Dermis microvascular lymphatic vessel endothelial cell (primary cell): ENCODE measurements at regions not wholly inside any gene's neighbourhood (a gene's known extent, or its start where the extent isn't known, plus 50 kb on each side); places are given as distances from the start of the nearest gene placed in this dataset.
"Not testable (repeated sequence)": the region's sequence is repeated elsewhere in the genome, so short reads cannot be mapped to it uniquely, and the experiment has no call there.

Source experiments
- DNase-seq, 2 donors: peaks; one replicate each; pipeline versions ENCODE4 v3.0.0 to v3.0.0-alpha.2; 2010; ENCODE audit warnings: low read depth in 2 of 2

DNA sequence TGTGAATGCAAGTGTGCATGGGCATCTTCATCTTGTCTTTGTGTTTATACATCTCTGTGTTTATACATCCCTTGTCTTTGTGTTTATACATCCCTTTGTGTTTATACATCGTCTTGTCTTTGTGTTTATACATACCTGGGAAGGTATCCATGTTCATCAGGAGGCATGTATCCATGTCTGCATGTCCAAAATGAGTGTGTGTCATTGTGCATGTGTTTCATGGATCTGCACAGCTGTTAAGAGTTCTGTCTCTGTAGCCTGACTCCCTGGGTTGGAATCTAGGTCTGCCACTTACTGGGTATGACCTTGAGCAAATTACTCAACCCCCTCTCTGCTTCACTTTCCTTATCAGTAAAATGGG lies 50.1 kb upstream of the SIRPA start:
- DNase-seq, result no peak

DNA sequence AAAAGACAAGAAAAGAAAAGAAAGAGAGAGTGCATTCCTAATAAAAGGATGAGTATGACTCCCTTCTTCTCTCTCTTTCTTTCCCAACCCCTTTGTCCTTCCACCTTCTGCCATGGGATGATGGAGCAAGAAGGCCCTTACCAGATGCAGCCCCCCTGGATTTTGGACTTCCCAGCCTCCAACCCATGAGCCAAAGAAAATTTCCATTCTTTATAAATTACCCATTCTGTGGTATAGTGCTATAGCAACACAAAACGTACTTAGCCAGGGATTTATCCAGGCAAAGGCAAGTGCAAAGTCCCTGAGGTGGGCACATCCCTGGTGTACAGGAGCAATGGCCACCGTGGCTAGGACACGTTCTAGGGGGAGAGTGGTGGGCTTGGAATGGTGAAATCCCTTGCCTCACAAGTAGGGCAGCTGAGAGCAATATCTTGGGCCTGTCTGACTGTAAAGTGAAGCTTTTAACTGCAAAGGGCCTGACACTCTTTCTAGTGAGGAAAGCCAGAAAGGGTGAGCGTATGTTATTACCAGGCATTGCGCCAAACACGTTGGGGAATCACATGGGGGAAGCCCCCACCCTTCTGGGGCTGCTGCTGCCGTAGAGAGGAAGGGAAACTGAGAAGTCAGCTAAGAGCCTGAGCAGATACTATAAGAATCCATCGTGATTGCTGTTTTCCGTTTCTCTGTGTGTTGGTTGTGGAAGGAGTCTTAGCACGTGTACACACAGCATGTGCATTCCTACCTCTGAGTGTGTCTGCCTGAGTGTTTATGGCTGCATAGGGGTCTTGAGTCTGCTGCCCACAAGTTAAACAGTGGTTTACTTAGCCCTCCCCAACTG lies 50.7 kb upstream of the SIRPA start:
- peak in 1 of 2 donors; percentile 26 for DNase-seq

DNA sequence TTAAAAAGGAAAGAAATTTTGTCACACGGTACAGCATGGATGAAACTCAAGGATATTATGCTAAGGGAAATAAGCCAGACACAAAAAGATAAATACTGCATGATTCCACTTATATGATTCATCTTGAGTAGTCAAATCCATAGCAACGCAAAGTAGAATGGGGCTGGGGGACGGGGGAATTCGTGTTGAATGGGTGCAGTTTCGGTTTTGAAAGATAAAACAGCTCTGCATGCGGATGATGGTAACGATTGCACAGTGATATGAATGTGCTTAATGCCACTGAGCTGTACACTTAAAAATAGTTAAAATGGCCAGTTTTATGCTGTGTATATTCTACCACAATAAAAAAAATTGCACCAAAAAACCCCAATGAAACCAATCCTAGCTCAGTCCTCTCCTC lies 52.9 kb upstream of the SIRPA start:
- DNase-seq, result no peak

DNA sequence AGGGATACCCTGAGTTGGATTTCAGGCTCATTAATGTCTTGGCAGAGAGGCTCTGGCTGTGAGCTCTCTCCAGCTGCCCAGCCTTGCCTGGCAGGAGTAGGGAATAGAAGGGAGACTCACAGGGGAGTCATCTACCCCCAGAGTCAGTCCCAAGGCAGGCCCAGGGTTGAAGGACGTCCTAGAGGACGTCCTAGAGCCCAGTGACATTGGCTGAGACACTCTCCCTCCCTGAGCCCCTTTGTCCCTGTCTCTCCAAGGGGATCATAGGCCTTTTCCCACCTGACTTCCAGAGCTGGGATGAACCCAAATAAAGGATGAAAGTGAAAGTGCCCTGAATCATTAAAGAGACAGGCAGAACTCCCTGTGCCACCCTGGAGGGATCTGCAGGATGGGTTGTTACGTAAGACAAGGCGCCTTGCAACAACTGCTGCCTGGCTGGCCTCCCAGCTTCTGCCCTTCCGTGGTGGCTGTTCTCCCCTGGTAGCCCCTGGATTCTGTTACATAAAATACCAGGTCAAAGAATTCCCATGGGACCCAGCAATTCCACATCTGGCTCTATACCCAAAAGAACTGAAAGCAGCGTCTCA lies 53.6 kb upstream of the SIRPA start:
- no peak for DNase-seq

DNA sequence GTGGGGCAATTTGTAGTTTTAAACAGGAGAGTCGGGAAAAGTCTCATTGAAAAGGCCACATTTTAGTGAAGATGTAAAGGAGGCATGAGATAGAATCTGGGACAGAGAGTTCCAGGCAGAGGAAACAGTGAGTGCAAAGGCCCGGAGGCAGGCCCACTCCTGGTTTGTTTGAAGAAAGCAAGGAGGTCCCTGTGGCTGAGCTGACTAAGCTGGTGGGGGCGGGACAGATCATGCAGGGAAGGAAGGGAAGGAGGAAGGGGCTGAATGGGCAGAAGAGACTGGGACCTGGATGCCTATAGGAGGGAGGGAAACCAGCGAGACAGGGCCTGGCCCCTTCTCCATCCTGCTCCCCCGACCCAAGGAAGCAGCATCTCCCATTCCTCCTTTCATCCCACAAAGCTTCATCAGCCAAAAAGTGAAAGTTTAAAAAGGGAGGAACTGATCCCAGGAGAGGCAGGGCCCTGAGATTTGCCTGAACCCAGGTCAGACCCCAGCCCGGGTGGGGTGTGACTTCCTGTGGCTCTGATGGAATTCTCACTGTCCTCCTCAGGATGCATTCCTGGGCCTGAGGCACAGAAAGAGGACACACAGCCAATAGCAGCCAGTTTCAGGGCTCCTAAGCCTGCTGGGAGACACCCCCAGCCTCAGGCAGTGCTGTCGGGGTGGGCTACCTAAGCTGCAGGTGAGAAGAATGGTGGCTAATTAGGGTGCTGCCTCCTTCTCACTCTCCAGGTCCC lies 54.2 kb upstream of the SIRPA start:
- DNase-seq, result no peak

DNA sequence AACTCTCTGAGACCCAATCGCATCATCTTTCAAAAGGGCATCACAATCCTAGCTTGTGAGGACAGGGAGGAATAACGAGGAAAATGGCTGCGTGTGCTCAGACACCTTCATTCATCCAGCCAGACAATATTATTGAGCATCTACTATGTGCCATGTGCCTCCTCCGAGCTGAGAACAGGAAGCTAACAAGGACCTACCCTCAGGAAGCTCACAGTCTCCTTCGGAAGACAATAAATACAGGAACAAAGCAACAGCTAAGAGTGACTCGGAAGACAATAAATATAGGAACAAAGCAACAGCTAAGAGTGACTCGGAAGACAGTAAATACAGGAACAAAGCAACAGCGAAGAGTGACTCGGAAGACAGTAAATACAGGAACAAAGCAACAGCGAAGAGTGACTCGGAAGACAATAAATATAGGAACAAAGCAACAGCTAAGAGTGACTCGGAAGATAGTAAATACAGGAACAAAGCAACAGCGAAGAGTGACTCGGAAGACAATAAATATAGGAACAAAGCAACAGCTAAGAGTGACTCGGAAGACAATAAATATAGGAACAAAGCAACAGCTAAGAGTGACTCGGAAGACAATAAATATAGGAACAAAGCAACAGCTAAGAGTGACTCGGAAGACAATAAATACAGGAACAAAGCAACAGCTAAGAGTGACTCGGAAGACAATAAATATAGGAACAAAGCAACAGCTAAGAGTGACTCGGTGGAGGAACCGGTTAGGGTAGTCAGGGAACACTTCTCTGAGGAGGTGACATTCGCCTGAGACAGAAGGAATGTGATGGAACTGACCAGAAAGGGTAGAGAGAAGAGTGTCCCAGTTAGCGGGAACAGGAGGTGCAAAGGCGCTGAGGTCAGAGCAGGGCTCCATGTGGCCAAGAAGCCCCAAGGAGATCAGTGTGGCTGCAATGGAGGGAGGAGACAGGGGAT lies 55.6 kb upstream of the SIRPA start:
- DNase-seq, result not testable (repeated sequence)

DNA sequence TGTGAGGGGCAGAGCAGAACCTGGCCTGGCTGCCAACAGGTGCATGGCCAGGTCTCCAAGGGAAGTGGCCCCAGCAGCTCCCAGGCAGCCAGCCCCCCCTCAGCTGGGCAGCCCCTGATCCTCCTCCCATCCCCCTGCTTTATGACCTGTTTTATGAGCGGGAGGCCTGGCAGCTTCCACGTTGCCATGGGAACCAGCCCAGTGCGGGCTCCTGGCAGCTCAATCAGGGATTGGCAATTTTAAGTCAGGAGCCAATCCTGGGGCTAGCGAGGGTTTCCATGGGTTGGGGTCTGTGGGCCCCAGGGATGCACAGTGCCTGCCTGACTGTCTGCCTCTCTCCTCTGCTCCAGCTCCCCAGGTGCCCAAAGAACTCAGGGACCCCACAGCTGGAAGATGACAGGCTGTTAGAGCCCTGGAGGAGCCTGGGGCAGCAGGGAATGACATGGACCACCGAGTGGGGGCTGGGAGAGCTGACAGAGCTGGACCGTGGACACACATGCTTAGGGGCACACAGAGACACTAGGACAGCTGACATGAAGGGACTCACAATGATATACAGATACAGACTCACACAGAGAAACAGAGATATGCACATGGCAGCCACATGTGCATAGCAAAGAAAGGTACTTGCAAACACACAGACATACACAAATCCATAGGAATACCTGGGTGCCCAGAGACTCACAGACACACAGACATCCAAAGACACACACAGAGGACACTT lies 56.5 kb upstream of the SIRPA start:
- DNase-seq, result no peak

DNA sequence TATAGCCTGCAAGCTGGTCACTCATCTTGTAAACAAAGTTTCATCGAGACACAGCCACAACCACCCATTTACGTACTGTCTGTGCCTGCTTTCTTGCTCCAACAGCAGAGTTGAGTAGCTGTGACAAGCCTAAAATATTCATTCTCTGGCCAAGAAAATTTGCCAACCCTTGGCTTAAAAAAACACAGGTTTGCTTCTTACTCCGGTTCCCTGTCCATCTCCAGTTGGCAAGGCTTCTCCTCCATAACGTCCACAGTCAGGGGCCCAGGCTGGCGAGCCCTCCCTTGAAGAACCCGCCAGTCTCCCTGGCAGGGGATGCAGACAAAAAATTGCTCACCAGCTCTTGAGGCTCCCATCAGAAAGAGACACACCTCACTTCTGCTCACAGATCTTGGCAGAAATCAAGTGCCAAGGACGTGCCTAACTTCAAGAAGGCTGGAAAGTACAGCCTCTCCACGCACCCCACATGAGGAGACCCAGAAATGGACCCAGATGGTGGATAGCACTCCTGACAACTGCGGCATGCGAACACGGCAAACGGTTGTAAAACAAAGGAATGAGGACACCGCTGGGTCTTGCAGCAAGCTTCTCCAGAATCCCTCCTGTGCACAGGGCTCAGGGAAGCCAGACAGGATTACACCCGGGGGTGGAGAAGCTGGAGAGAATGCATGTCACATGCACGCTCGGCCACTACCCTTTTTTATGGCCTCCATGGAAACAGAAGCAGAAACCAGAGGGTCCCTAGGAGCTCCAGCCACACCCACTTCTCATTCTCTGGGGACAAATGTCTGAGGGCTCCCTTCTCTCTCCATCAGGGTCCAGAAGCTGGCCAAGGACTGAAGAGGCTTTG lies 59.8 kb upstream of the SIRPA start:
- no peak for DNase-seq

DNA sequence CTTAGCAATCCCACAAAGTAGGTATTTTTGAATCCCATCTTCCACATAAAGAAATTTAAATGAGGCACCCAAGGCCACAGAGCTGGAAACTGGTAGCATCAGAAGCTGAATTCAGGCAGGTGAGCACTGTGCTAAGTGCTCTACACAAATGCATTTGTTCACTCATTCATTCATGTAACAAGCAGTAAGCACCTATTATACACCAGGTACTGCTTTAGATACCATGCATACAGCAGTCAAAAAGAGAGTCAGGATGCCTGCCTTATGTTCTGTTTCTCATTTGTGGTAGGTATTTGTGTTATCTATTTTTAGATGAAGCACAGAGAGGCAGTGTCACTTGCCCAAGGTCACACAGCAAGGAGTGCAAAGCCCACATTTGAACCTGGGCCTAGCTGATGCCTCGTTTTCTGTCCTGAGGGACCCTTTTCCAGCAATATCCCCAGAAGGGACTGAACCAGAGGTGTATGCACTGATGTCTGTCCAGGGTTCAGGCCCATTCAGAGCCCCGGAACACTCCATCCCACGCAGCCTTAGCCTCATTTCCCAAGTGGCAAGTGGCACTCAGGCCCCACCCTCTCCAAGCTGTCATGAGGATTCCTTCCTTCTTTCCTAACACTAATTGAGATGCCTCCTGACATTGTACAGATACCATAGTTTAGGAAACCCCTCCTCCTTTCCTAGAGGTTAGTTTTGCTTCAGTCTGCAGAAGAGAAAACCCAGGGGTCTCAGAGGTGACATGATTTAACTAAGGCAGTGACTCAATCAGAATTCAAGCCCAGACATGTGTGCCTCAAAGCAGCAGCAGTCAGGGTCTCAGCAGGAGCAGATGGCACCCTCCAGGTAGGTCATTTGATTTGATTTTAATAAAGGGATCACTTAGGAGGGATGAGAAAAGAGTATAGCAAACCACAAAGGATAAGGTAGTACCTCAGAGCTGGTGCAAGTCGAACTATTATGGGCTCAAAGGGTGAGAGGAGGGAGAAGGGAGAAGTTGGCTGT lies 61.2 kb upstream of the SIRPA start:
- DNase-seq, result no peak

DNA sequence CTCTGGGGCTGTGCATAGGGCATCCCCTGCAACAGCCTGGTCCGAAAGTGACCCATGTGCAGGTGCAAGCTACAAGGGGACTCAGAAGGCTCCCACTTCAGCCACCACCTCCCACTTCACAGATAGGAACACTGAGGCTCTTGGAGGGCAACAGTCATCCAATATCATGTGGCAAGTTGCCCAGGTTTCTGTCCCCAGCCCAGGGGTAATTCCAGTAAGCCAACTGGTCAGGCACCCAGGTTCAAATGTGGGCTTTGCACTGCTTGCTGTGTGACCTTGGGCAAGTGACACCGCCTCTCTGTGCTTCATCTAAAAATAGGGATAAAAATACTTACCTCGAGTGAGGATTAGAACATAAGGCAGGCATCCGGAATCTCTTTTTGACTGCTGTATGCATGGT lies 62.0 kb upstream of the SIRPA start:
- DNase-seq, result no peak

DNA sequence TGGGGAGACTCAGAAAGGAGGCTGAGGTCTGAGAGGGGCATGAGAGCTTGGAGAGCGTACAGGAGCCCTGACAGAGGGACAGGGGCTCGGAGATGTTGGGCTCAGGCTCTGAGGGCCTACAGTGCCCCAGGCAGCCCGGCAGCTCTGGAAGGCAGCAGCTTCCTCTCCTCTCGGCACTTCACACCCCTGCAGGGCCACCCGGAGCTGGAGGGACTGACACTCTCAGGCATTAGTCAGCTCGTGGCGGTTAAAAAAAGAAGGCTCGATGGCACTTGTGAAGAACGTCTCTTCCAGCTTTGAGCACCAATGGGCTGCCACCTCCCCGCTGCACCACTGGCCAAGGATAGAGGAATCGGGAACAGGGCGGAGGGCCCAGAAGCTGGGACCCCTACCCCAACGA lies 62.6 kb upstream of the SIRPA start:
- no peak for DNase-seq

DNA sequence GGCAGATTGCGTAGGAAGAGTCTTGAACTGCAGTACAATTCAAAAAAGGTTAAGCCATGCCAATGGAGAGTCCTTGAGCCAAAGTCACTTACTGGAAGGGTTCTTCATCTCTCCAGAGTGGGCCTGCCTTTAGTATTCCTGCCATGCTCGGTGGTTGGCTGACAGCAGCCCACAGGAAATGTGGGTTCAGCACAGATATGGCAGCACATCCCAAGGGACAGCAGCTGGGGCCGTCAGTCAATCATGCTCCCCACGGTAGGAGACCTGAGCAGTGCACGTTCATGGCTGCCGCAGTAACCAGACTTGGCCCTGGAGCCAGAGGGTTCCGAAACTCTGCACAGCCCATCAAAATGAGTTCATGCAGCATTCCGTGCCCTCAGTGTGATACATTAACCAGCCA lies 63.6 kb upstream of the SIRPA start:
- DNase-seq, result no peak

DNA sequence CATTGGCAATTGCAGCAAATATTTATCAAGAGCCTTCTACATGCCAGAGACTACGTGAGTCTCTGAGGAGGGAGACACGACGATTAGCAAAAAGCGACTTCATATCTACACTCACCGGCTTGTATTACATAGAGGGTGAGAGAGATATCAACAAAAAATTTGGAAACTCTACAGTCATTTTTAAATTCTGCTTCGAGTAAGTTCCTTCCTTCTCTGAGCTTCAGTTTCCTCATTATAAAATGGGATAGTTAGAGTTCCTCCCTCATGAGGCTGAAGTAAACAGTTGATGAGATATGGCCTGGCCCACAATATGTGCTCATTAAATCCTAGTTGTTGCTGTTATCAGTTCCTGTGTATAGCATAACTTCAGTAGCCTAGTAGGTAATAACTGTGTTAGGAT lies 64.1 kb upstream of the SIRPA start:
- DNase-seq, result no peak

DNA sequence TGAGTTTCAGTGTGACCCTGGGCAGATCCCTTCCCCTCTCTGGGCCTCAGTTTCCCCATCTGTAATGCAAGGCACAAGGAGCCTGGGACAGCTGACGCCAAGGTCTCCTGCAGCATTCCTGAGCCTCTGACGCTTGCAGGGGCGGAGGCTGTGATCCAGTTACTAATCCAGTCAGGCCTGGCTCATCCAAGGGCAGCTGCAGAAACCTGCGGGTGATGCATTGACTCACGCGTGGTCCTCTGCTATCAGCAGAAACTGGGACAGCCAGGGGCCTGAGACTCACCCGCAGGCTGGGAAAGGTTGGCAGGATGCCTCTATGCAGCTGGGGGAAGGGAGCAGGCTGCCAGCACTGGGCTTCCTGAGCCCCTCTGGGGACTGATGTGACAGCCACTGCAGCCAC lies 65.0 kb upstream of the SIRPA start:
- DNase-seq, result peak in 1 of 2 donors; percentile 65

DNA sequence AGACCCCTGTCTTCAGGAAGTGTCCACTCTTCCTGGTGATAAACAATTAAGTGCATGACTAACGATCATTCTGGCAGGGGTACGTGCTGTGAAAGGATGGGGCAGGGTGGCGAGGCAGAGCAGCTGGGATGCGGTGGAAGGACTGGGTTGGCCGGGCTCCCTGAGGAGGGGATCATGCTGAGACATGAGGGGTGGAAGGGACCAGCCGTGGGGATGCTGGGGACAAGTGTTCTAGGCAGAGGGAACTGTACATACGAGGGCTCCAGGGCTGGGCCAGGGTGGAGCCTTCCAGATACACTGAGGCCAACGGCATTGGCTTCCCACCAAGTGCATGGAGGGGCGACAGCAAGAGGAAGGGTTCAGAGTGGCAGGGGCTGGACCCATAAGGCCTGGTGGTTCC lies 65.7 kb upstream of the SIRPA start:
- DNase-seq, result peak in 1 of 2 donors; percentile 44

DNA sequence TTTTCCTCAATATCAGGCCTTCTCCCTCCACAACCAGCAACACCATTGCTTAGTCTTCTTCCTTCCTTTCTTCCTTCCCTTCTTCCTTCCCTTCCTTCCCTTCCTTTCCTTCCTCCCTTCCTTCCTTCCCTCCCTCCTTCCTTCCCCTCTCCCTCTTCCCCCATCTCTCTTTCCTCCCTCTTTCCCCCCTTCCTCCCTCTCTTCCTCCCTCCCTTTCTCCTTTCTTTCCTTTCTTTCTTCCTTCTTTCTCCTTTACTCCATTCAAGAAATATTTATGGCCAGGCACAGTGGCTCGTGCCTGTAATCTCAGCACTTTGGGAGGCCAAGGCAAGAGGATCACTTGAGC lies 66.4 kb upstream of the SIRPA start:
- no peak for DNase-seq

DNA sequence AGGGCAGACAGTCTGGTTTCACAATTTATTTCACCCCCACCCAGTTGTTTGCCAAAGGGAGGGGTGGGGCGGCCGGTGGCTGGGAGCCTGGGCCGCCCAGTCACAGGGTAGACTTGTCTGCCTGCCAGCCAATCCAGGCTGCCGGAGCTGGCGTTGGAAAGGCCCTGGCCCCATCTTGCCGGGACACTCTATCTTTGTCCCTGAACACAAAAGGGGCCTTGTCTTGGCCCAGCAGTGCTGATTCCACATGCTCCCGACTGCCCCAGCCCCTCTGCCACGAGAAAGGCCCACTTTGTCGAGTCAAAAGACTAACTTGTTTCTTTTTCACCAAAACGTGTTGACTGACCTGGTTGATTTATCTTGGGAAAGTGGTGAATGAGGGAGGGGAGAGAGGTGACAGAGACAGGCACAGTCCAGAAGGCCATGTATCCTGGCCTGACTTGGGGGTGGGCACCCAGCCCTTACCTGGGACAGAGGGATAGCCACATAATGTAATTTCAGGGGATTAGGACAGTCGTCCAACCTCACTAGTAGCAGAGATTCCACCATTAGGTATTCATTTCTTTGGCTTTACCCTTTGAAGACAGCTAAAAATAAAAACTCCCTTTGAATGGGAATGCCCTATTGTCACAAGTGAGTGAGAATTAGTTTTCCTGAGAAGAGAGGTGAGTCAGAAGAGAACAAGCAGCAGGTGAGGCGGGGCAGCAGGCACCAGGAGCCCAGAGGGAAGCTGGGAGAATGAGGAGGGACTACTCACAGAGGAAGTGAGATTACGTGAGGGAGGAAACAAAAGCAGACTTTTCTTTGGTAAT lies 67.0 kb upstream of the SIRPA start:
- peak in 1 of 2 donors; percentile 61 for DNase-seq

DNA sequence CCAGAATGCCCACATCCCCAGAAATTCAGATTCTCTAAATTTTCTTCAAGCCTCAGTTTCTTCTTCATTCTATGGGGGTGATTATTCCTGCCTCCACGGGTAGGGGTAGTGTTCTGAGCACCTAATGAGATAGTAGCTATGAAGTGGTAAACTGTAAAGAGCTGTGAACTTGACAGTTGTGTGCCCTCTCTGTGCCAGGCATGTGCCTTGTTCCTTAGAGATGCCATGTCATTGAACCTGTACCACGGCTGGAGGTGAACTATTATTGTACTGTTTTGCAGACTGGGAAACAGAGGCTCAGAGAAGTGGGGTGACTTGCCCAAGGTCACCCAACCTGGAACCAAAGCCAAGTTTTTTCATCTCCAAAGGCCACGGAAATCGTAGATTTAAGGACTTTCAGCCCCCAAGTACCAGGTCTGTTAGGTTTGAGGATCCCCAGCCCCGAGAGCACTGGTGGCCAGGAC lies 67.7 kb upstream of the SIRPA start:
- DNase-seq, result no peak
